HTR-8/SVneo (cell line): ENCODE measurements at regions not wholly inside any gene's neighbourhood (a gene's known extent, or its start where the extent isn't known, plus 50 kb on each side); places are given as distances from the start of the nearest gene placed in this dataset.
"Not testable (repeated sequence)": the region's sequence is repeated elsewhere in the genome, so short reads cannot be mapped to it uniquely, and the experiment has no call there.

ENCODE experiments used
- DNase-seq: peaks from one replicate; pipeline ENCODE4 v3.0.0; 2011; ENCODE audit warnings: low spot score, mixed read lengths; ENCODE audit not compliant: insufficient read length
- FAIRE-seq: peaks from 2 replicates; lab custom pipeline; 2011; peaks lifted over from hg19 to GRCh38; lab: Jason Lieb, UNC

GRCh38 chr2:64929333-64929732 is 59.9 kb upstream of the SLC1A4 start:
- FAIRE-seq (no peak), DNase-seq (no peak)

- DNase-seq (no peak), FAIRE-seq (no peak)
These were observed 58.9 kb upstream of the SLC1A4 start for GRCh38 chr2:64930258-64930671.

- FAIRE-seq = no peak
These were observed 57.7 kb upstream of the SLC1A4 start for GRCh38 chr2:64931246-64932115.

GRCh38 chr2:64932116-64932370 is 57.2 kb upstream of the SLC1A4 start:
- FAIRE-seq (no peak), DNase-seq (no peak)

More at GRCh38 chr2:64931246-64932115, 57.7 kb upstream of the SLC1A4 start:
- no peak for DNase-seq

- no peak for DNase-seq
- FAIRE-seq = no peak
These were observed 56.6 kb upstream of the SLC1A4 start for GRCh38 chr2:64932371-64933216.

GRCh38 chr2:64934530-64934929 is 54.7 kb upstream of the SLC1A4 start:
- FAIRE-seq (peak; percentile 16), DNase-seq (no peak)

- no peak for DNase-seq
- no peak for FAIRE-seq
These were observed 52.4 kb upstream of the SLC1A4 start for GRCh38 chr2:64936809-64937208.

- not testable (repeated sequence) for DNase-seq, FAIRE-seq
These were observed 51.9 kb upstream of the SLC1A4 start for GRCh38 chr2:64937314-64937686.

- DNase-seq (no peak), FAIRE-seq (no peak)
These were observed 51.3 kb upstream of the SLC1A4 start for GRCh38 chr2:64937687-64938491.

GRCh38 chr2:64938607-64939285 is 50.5 kb upstream of the SLC1A4 start:
- DNase-seq = no peak

GRCh38 chr2:64939332-64939917 is 49.8 kb upstream of the SLC1A4 start:
- DNase-seq (no peak), FAIRE-seq (no peak)

More at GRCh38 chr2:64938607-64939285, 50.5 kb upstream of the SLC1A4 start:
- FAIRE-seq = no peak
